ENCODE measurements at regions not wholly inside any gene's neighbourhood (a gene's known extent, or its start where the extent isn't known, plus 50 kb on each side); places are given as distances from the start of the nearest gene placed in this dataset.

- TF ChIP-seq REST (IDR thresholded peaks at IDR 0.05; ENCODE audit: insufficient read depth in 1 of 2, low read depth in 2 of 2, low read length in 2 of 2) (no peak), POLR2AphosphoS5 (IDR thresholded peaks at IDR 0.05; ENCODE audit: low read depth, low read length) (no peak), TAF1 (IDR thresholded peaks at IDR 0.05; ENCODE audit: borderline replicate concordance, insufficient read depth, low read length) (no peak), FOXP2 (optimal IDR thresholded peaks at IDR 0.05; ENCODE audit: borderline replicate concordance, extremely low read depth, extremely low read length, insufficient read depth) (no peak), SIN3A (IDR thresholded peaks at IDR 0.05; ENCODE audit: borderline replicate concordance, insufficient read depth, low read length) (no peak)
Observed at GRCh38 chr3:147173257-147173656, 233.1 kb downstream of the ZIC4 start.

Measured in PFSK-1 (cell line).